GM13977 (cell line): ENCODE measurements at regions not wholly inside any gene's neighbourhood (a gene's known extent, or its start where the extent isn't known, plus 50 kb on each side); places are given as distances from the start of the nearest gene placed in this dataset.

Experiments
- DNase-seq: peaks from one replicate; pipeline ENCODE4 v3.0.0; 2012; ENCODE audit warnings: low spot score
- CTCF ChIP-seq: IDR thresholded peaks from 2 replicates; pipeline ENCODE4 v1.5.1; 2012; ENCODE audit warnings: mild to moderate bottlenecking, control low read depth; ENCODE audit not compliant: insufficient read depth; ENCODE audit errors: extremely low read depth, missing control alignments
- in situ Hi-C: fragments of 300-500 bp; cut with MboI; formaldehyde crosslinking; loops from one replicate; pipeline ENCODE4 v1.12.0; 2022; ENCODE audit warnings: low sequenced_read_pairs, low pct_unique_long_range_greater_than_20kb, mixed read lengths, inconsistent platforms; ENCODE audit not compliant: unreplicated experiment

GRCh38 chr11:70486731-70487130 is 88.4 kb downstream of the CTTN start:
- no peak for DNase-seq
- TF ChIP-seq CTCF: no peak
- in situ Hi-C loops: no loop called here

GRCh38 chr11:70487160-70487559 is 88.8 kb downstream of the CTTN start:
- in situ Hi-C loops: no loop called here
- no peak for TF ChIP-seq CTCF
- no peak for DNase-seq

- TF ChIP-seq CTCF: no peak
- in situ Hi-C loops: no loop called here
- no peak for DNase-seq
Measured at GRCh38 chr11:70487756-70488155, 89.4 kb downstream of the CTTN start.

- TF ChIP-seq CTCF: no peak
- DNase-seq: no peak
- in situ Hi-C loops: no loop called here
Measured at GRCh38 chr11:70488171-70488703, 89.9 kb downstream of the CTTN start.

GRCh38 chr11:70489276-70489675 is 90.9 kb downstream of the CTTN start:
- no peak for TF ChIP-seq CTCF
- DNase-seq: no peak
- in situ Hi-C loops: no loop called here

- peak; percentile 71 for DNase-seq
- no peak for TF ChIP-seq CTCF
- in situ Hi-C loops: no loop called here
Measured at GRCh38 chr11:70490208-70490607, 91.9 kb downstream of the CTTN start.
